ENCODE measurements at regions not wholly inside any gene's neighbourhood (a gene's known extent, or its start where the extent isn't known, plus 50 kb on each side); places are given as distances from the start of the nearest gene placed in this dataset.

GRCh38 chr1:67948151-67949080 is 102.0 kb downstream of the DIRAS3 start:
- DNase-seq, result no peak

DNA sequence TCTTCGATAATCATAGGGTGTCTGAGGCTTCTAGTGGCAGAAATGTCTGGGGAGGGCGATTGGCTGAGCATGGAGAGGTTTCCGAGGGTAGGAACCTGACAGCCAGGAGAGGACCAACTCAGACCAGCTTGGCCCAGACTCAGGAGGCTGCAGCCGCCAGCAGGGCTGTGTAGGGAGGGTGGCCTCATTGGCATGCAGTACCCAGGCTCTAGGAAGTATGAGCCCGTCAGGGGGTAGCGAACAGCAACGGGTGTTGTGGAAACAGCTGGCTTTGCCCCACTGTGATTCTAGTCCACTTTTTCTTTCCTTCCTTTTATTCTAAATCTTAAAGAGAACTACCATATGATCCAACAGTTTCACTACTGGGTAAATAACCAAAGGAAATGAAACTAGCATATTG is 103.3 kb downstream of the DIRAS3 start:
- peak in 14 of 56 donors; percentile 4 to 44 (median 14) for DNase-seq

- peak in 8 of 56 donors; percentile 1 to 25 (median 8) for DNase-seq
Observed at GRCh38 chr1:67945733-67946374, 104.6 kb downstream of the DIRAS3 start.

DNA sequence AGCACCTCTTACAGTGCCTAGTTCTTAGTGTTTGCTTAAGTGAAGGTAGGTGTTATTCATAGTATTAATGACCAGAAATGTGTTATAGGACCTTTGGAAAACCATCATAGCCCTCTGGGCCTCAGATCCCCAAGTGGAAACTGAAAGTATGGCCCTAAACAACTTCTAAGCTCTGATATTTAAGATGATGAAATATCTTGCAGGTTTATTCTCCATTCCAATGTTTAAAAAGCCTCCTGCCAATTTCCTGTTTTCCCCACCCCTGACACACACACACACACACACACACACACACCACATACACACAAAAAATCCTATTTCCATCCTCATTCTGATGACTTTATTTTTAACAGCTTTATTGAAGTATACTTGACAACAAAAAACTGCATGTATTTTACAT is 108.2 kb downstream of the DIRAS3 start:
- DNase-seq, result no peak

DNA sequence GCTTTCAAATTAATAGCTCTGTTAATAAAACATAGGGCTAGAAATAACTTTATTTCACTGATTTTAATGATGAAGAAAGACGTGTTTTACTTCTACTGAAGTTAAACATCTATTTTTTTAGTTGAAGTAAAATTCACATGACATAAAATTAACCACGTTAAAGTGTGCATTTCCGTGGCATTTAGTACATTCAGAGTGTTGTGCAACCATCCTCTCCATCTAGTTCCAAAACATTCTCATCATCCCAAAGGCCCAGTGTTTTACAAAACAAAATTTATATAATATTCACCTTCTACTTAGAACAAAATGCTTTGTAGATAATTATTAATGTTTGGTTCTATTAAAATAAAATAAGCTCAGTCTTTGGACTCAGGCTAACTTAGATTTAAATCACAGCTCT is 108.5 kb upstream of the GNG12 start:
- no peak for DNase-seq

GRCh38 chr1:67941155-67941554 is 107.9 kb upstream of the GNG12 start:
- DNase-seq, result no peak

GRCh38 chr1:67939942-67940341 is 106.7 kb upstream of the GNG12 start:
- no peak for DNase-seq

- DNase-seq, result no peak
Observed at GRCh38 chr1:67939186-67939743, 106.0 kb upstream of the GNG12 start.

- no peak for DNase-seq
Observed at GRCh38 chr1:67937651-67938050, 104.4 kb upstream of the GNG12 start.

GRCh38 chr1:67937010-67937409 is 103.7 kb upstream of the GNG12 start:
- no peak for DNase-seq

GRCh38 chr1:67935560-67935959 is 102.3 kb upstream of the GNG12 start:
- no peak for DNase-seq

DNA sequence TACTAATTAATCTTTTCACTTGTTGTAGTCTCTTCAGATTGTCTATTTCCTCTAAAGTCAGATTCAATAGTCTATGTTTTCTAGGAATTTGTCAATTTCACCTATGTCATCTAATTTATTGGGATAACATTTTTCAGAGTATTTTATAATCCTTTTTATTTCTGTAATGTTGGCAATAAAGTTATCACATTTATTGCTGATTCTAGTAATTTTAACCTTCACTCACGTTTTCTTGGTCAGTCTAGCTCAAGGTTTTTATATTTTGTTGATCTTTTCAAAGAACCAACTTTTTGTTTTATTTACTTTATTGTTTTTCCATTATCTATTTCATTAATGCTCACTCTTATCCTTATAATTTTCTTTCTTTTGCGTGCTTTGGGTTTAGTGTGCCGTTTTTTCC is 97.9 kb upstream of the GNG12 start:
- DNase-seq, result no peak

GRCh38 chr1:67923074-67923473 is 89.8 kb upstream of the GNG12 start:
- DNase-seq, result no peak

GRCh38 chr1:67921725-67922489 is 88.6 kb upstream of the GNG12 start:
- no peak for DNase-seq

GRCh38 chr1:67919274-67920072 is 86.2 kb upstream of the GNG12 start:
- DNase-seq, result no peak

- DNase-seq, result no peak
Observed at GRCh38 chr1:67918067-67918466, 84.8 kb upstream of the GNG12 start.

- no peak for DNase-seq
Observed at GRCh38 chr1:67917006-67917405, 83.7 kb upstream of the GNG12 start.

DNA sequence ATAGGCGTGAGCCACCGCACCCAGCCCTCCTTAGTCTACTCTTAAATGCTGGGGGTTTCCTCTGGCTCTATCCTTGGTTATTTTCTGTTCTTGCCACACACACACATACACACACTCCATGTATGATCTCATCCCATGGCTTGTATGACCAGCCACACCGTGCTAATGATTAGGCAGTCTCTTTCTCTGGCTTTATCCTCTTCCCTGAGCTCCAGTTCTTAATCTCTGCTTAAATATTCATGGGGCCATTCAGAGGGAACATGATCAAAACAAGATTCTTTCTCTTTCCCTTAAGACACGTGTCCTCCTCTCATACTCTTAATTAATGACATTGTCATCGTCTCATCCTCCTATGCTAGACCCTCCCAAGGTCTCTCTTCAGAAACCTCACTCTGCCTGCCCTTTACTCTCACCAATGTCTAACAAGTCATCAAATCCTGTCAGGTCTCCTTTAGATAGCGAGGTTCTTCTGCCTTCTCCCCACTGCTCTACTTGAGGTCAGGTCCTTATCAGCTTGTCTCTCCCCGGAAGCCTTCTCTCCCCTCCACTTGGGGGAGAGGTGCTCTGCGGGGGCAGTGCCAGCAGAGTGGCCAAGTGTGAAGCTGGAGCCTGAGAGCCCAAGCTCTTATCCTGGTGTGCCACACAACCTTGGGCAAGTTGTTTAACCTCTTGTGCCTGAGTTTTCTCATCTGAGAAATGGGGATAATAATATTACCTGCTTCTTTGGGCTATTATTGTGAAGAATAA is 83.0 kb upstream of the GNG12 start:
- no peak for DNase-seq

- no peak for DNase-seq
Observed at GRCh38 chr1:67909776-67910175, 76.5 kb upstream of the GNG12 start.
